ENCODE measurements at regions not wholly inside any gene's neighbourhood (a gene's known extent, or its start where the extent isn't known, plus 50 kb on each side); places are given as distances from the start of the nearest gene placed in this dataset.

DNA sequence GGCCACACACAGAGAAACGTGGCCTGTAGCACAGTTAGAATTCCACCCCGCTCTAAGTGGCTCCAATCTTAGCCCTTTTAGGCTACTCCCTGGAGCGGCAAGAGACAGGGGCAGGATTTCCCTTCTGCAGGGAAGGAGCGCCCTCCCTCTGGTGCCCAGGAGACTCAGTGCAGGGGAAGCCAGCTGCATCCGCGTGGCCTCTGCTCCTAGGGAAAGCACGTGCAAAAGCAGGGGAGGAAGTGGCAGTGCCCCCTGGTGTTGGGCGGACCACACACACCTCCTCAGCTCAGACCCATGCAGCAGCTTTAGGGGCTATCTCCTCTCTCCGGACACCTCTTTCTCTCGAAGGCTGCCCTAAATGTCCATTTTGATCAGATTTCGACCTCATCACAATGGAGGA is 50.0 kb downstream of the SPRING1 start:
- peak; percentile 62 for DNase-seq
- intact Hi-C loops (cut with DNase I): no loop called here
- ATAC-seq: peak; percentile 48 to 75
- Histone ChIP-seq H3K36me3 (no peaks in the 10 kb centered on the region), H3K27ac (no peak overlapping the region), H3K4me1 (peaks cover 5% of the 10 kb centered on the region), H3K4me3 (no peak overlapping the region), H3K27me3 (ENCODE audit: low read depth) (peaks cover 9% of the 10 kb centered on the region), H3K9me3 (no peaks in the 10 kb centered on the region)
- TF ChIP-seq, protein P1, sequence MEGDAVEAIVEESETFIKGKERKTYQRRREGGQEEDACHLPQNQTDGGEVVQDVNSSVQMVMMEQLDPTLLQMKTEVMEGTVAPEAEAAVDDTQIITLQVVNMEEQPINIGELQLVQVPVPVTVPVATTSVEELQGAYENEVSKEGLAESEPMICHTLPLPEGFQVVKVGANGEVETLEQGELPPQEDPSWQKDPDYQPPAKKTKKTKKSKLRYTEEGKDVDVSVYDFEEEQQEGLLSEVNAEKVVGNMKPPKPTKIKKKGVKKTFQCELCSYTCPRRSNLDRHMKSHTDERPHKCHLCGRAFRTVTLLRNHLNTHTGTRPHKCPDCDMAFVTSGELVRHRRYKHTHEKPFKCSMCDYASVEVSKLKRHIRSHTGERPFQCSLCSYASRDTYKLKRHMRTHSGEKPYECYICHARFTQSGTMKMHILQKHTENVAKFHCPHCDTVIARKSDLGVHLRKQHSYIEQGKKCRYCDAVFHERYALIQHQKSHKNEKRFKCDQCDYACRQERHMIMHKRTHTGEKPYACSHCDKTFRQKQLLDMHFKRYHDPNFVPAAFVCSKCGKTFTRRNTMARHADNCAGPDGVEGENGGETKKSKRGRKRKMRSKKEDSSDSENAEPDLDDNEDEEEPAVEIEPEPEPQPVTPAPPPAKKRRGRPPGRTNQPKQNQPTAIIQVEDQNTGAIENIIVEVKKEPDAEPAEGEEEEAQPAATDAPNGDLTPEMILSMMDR (IDR thresholded peaks at IDR 0.05): peak; percentile 59

DNA sequence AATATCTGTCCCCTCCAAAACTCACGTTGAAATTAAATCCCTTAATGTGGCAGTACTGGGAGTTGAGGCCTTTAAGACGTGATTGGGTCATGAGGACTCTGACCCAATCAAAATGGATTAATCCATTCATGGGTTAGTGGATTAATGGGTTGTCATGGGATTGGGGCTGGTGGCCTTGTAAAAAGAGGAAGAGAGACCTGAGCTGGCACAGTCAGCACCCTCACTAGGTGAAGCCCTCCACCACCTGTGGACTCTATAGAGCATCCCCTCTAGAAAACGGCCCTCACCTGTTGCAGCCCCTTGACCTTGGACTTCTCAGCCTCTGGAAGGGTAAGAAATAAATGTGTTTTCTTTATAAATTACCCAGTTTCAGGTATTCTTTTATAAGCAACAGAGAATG is 53.0 kb downstream of the SPRING1 start:
- no peaks in the 10 kb centered on the region for H3K36me3 ChIP-seq
- ATAC-seq: no peak
- H3K4me3 ChIP-seq: no peak overlapping the region
- H3K9me3 ChIP-seq: no peaks in the 10 kb centered on the region
- no peak for DNase-seq
- H3K27me3 ChIP-seq (ENCODE audit: low read depth): no peaks in the 10 kb centered on the region
- TF ChIP-seq, protein P1 (IDR thresholded peaks at IDR 0.05): no peak
- H3K27ac ChIP-seq: no peak overlapping the region
- H3K4me1 ChIP-seq: no peaks in the 10 kb centered on the region
- intact Hi-C loops (cut with DNase I): no loop called here

DNA sequence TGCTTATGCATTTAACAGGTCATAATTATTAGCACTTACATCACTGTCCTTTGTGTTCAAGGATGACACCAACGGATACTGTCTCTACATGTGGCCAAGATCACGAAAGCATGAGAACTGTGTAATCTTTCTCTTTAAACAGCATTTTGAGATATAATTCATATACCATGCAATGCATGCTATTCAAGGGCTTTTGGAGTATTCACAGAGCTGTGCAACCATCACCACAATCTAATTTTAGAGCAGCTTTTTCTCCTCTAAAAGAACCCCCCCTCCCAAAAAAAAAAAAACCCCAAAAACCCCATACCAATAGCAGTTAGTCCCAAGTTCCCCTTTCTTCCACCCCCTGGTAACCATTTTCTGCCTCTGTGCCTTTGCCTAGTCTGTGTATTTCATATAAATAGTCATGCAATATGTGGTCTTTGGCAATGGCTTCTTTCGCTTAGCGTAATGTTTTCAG is 60.6 kb downstream of the SPRING1 start:
- TF ChIP-seq, protein P1 (IDR thresholded peaks at IDR 0.05): no peak
- ATAC-seq: no peak
- Histone ChIP-seq H3K4me3 (no peak overlapping the region), H3K4me1 (peaks cover 20% of the 10 kb centered on the region), H3K27ac (no peak overlapping the region), H3K36me3 (no peaks in the 10 kb centered on the region), H3K27me3 (ENCODE audit: low read depth) (no peaks in the 10 kb centered on the region), H3K9me3 (no peaks in the 10 kb centered on the region)
- intact Hi-C loops (cut with DNase I): no loop called here
- DNase-seq: no peak

DNA sequence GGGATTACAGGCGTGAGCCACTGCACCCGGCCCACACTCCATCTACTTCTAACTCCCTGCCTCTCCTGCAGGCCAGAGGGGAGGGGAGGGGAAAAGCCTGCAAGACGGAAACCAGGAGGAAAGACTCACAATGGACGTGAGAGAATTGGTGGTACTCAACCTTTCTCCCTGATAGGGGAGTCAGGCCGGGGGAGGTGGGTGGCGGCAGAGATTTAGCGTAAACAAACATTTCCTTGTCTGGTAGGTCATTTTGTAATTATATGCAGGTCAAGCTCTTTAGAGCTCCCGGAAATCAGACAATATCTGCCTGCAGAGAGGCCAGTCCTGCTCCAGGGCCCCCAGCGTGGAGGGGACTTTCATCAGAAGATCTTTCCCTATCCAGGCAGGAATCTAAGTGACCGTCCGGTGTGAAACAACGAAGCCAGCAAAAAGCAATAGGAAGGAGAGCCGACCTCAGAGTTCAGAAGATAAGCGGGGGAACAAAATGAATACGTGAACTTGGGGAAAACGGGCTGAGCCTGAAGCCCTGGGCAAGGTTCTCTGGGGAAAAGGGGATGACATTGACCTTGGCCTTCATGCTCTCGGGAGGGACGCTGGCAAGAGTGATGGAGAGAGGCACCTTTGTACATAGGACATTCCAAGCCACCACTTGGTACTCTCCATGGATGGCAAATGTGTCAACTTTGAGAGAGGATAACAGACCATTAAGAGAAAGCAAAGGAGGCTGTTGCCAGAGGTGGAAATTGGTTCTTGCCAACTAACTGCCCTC is 62.3 kb downstream of the SPRING1 start:
- intact Hi-C loops (cut with DNase I): no loop called here
- TF ChIP-seq, protein P1 (IDR thresholded peaks at IDR 0.05): no peak
- Histone ChIP-seq H3K4me3 (no peak overlapping the region), H3K36me3 (no peaks in the 10 kb centered on the region), H3K9me3 (no peaks in the 10 kb centered on the region), H3K27me3 (ENCODE audit: low read depth) (no peaks in the 10 kb centered on the region), H3K4me1 (peaks cover 20% of the 10 kb centered on the region), H3K27ac (peak overlapping the region; percentile 18)
- DNase-seq (no peak), ATAC-seq (peak in 1 of 2 donors; percentile 29)

DNA sequence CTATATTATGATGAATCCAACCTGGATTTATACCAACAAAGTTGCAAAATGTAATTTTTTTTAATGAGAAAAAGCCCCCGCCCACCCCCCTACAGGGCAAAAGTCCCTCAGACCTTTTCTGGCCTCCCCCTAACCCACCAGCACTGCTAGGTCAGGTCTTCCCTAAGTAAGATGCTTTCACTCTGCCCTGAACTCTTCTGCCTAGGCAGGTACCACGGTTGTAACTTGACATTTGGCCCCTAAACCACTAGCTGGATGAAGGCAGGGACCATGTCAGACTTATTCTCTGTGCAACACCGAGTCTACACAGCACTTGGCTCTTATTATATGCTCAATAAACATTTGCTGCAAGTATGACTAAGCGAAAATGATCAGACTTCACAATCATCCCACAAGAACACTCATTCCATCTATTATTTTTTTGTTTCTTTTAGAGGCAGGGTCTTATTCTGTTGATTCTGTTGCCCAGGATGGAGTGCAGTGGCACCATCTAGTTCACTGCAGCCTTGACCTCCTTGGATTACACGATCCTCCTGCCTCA is 63.2 kb downstream of the SPRING1 start:
- H3K4me1 ChIP-seq: peaks cover 20% of the 10 kb centered on the region
- no peak for ATAC-seq
- H3K36me3 ChIP-seq: no peaks in the 10 kb centered on the region
- no peaks in the 10 kb centered on the region for H3K27me3 ChIP-seq (ENCODE audit: low read depth)
- no peak overlapping the region for H3K27ac ChIP-seq
- H3K4me3 ChIP-seq: no peak overlapping the region
- no peak for DNase-seq
- intact Hi-C loops (cut with DNase I): no loop called here
- H3K9me3 ChIP-seq: no peaks in the 10 kb centered on the region
- TF ChIP-seq, protein P1 (IDR thresholded peaks at IDR 0.05): no peak
